IPS DF 19.7 (cell line): ENCODE measurements at regions not wholly inside any gene's neighbourhood (a gene's known extent, or its start where the extent isn't known, plus 50 kb on each side); places are given as distances from the start of the nearest gene placed in this dataset.
"Not testable (repeated sequence)": the region's sequence is repeated elsewhere in the genome, so short reads cannot be mapped to it uniquely, and the experiment has no call there.

ENCODE experiments used
- DNase-seq: peaks from one replicate; pipeline ENCODE4 v3.0.0-alpha.2; 2013; ENCODE audit warnings: low read depth, low spot score

DNA sequence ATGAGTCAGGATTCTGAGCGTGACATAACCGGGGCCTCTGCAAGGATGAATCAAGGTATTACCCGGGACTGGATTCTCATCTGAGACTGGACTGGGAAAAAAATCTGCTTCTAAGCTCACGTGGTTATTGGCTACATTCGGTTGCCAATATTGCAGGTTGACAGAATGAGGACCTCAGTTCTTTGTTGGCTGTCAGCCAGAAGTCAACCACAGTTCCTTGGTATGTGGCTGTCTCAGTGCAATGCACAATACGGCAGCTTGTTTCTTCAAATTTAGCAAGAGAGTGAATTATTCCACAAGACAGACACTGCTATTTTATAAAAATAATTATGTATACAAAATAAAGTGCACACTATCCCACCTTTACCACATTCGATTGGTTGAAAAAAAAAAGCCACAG is 424.2 kb downstream of the KLHL4 start:
- DNase-seq = no peak

DNA sequence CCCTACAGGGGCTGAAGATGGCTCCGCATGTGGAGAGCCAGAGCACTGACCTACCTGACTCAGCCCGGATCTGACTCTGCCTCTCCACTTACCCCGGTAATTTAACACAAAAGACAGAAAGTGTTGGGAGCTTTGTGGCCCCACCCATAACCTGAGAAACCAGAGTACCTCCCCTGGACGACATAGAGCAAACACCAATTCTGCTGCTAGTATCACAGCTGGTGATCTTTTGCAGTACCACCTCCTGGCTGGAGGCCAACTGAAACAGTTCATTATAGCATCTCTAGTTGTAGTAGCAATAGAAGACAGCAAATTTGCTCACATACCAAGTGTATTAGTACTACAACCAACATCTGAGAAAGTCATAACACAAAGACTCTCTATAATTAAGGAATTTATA is 443.9 kb downstream of the KLHL4 start:
- DNase-seq = no peak

DNA sequence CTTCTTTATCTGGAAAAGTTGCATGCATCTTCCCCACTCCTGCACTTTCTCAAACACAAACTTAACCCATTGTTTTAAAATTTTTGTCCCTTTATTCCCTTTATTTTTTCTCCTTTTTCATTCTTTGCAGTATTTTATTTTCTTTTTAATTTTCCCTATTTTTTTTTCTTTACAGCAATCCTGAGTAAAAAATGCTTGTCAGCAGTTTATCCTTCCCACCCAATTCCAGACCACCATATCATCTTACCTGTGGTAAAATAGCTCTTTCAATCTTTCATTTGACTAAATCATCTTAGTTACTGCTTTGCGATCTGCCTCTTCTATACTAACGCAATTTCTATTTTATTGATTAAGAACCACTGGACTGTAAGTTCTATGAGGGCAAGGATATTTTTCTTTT is 450.5 kb downstream of the KLHL4 start:
- DNase-seq = no peak

DNA sequence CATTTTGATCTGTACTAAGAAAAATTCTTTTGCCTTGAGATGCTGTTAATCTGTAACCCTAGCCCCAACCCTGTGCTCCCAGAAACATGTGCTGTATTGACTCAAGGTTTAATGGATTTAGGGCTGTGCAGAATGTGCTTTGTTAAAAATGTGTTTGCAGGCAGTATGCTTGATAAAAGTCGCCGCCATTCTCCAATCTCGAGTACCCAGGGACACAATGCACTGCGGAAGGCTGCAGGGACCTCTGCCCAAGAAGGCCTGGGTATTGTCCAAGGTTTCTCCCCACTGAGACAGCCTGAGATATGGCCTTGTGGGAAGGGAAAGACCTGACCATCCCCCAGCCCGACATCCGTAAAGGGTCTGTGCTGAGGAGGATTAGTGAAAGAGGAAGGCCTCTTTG is 454.5 kb downstream of the KLHL4 start:
- DNase-seq = not testable (repeated sequence)

DNA sequence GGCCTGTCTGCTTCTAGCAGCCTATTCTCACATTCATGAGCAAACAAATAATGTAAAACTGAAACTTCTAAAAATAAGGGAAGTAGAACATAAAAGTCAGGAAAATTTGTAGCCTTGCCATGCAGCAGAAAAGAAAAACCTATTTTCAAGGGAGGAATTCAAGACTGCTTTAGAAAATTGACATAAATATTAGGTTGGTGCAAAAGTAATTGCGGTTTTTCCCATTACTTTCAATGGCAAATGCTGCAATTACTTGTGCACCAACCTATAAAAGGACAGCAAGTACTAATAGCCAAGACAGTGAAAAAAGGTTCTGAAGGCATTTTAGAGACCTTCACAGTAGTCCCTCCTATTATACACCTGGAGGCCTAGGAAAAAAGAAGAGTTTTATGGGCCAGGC is 457.8 kb downstream of the KLHL4 start:
- DNase-seq = no peak

DNA sequence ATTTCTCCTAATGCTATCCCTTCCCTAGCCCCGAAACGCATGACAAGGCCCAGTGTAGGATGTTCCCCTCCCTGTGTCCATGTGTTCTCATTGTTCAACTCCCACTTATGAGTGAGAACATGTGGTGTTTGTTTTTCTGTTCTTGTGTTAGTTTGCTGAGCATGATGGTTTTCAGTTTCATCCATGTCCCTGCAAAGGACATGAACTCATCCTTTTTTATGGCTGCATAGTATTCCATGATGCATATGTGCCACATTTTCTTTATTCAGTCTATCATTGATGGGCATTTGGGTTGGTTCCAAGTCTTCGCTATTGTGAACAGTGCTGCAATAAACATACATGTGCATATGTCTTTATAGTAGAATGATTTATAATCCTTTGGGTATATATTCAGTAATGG is 490.3 kb downstream of the KLHL4 start:
- DNase-seq = not testable (repeated sequence)

DNA sequence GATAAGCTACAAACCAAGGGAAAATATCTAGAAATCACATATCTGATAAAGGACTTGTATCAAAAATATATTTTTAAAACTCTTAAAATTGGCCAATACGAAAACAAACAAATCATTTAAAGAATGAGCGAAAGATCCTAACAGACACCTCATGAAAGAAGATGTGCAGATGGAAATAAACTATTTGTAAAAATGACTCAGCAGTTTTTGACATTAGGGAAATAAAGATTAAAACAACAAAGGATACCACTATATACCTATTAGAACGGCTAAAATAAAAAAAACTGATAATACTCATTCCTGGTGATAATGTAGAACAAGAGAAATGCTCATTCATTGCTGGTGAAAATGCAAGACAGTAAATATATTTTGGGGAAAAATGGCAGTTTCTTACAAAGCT is 506.4 kb downstream of the KLHL4 start:
- no peak for DNase-seq

DNA sequence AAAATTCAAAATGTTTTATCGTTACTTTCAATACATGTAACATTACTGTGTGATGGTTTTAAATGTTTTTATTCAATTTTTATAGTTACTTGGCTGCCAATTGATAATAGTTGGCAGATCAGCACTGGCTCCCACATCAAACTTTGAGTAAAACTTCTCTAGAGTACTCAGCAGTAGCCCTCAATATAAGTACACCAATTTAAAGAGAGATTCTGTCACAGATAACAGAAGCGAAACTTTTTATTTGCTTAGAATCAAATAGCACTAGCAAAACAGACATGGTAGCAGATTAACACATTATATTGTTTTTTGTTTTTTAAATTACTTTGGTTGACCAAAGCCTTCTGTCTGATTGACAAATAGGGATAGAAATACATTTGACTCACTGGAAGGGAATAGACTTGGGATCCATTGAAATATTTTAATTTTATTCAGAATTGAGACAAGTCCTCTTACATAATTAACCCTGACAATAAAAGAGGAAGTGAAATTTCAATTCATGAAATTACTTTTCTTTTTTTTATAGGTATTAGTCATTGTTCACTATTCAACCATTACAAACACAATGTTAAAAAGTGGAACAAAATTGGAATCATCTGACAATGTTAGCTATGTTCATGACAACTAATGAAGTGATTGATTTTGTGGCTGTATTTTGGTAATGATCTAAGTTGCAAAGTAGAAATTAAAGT is 554.9 kb downstream of the KLHL4 start:
- DNase-seq = no peak

DNA sequence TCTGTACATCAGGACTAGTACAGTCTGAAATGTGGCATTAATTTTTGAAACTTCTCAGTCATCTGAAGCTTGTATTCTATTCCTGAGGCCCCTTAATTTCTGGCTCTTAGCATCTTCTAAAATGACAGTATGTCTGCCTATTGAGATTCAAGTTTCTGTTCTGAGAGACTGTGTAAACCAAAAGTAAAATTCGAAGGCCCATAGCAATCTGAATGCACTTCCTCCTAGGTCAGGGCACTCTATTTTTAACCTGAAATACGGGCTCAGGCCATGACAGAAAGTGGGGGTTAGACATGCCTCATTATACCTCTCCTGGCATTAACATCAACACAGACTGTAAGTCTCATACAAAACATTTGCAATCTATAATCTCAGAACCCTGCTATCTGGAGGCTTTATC is 584.4 kb downstream of the KLHL4 start:
- DNase-seq = no peak

DNA sequence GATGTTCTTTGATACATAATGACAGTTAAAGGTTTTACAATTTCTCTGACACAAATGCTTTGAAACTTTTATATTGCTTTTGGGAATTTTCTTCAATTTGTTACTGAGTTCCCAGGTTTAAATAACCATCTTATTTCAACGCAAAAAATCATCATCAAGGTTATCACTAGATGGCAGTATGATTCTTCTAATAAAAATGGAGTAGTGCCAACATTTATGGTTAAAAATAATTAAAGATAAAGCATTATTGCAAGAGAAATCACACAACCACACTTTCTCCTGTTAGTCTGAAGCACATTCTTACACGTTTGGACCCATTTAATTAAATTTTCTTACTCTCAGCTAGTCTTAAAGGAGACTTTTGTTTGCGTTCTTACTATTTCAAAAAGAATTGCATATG is 611.3 kb upstream of the CPXCR1 start:
- no peak for DNase-seq

DNA sequence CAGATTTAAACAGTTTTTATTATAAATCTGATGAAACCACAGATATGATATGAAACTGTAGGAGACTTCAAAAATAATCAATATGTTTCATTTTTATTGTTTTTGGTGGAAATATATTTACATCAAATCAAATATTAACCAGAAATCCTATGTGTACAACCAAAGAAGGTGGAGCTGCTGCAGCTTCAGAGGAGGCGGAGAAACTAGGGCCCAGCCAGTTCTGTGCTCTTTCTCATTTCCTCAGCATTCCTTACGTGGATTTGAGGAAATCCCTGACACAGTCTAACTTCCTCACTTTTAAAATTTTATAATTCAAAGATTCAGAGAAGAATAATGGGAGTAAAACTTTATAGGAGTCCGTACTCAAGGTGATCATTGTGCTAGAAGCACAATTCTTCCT is 610.7 kb upstream of the CPXCR1 start:
- no peak for DNase-seq

DNA sequence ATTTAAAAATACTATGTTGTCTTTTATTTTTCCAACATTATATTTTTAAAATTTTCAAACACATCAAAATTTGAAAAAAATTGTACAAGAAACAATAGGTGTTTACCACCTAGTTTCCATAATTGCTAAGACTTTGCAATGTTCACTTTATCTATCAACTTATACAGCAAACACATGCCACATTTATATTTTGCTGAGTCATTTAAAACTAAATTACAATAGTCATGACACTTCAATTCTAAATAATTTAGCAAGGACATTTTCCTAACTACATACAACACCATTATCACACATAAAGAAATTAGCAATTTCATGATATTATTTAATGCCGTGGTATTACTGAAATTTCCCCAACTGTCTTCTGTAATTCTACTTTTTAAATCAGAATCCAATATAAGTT is 600.4 kb upstream of the CPXCR1 start:
- DNase-seq = no peak

DNA sequence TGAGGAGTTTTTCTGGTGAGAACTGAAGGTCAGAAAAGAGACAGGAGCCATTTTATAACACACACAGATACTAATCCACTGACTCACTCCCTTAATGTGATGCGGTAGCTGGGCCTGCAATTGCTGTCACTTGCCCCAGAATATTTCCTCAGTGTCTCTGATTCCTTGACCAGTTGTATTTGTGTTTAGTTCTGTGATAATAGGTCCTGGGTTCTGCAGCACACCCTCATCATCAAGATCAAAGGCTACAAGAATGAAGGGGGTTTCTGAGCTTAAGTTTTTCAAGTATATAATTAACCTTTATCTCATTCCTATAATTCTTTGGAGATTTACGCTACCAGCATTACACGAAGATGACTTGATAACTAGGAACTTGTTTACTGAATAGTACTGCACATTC is 576.5 kb upstream of the CPXCR1 start:
- DNase-seq = no peak

DNA sequence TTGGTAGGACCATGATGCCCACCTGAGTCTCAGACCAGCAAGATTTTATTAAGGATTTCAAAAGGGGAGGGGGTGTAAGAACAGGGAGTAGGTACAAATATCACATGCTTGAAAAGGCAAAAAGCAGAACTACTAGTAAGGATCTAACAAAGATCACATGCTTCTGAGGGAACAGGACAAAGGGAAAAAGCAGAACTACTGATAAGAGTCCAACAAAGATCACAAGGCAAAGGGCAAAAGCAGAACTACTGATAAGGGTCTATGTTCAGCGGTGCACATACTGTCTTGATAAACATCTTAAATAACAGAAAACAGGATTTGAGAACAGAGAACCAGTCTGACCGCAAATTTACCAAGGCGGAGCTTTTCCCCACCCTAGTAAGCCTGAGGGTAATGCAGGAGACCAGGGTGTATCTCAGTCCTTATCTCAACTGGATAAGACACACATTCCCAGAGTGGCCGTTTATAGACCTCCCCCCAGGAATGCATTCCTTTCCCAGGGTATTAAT is 573.0 kb upstream of the CPXCR1 start:
- not testable (repeated sequence) for DNase-seq

DNA sequence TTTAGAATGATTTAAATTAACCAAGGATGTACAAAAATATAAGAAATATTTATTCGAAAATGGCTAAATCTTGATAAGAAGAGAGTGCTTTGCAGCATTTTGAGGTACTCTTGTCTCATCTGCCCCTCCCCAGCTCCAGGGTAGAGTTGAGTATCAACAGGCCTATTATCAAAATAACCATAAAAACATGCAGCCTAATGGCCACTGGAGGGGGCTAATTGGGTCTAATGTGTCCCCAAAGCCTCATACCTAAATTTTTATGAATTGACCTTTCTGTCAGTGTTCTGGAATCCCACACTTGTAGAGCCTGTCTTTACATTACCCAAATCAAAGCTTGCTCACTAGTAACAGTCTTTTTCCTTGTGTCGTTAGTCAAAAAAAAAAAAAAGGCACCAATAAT is 544.9 kb upstream of the CPXCR1 start:
- no peak for DNase-seq

DNA sequence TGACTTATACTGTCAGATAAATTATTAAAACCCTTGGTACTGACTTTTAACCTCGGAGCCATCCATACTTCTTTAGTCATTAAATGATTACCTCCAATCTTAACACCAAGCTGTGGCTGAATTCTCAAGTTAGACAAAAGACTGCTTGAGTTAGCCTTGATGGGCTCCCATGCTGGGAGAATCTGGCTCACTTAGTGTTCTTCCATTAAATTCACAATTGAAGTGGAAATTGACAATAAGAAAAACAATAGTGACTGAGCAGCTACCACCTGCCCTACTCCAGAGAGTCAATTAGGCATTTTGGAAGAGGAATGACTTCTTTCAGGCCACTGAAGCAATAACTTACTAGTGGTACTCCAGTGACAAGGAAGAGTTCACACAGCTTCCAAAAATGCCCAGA is 503.0 kb upstream of the CPXCR1 start:
- DNase-seq = peak; percentile 5

DNA sequence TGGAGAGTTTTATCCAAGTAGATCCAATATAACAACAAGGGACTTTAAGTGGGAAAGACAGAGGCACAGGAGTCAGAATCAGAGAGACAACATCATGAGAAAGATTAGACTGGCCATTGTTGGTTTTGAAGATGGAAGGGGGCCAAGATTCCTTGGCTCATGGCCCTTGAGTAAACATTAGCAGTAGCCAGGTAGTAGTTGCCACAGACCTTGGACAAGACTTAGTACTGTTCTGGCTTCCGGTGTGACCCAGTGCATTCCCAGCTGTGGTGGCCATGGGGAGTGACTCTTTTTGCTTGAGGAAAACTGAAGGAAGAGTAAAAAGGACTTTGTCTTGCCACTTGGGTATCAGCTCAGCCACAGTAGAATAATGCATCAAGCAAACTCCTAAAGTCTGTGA is 462.2 kb upstream of the CPXCR1 start:
- no peak for DNase-seq

DNA sequence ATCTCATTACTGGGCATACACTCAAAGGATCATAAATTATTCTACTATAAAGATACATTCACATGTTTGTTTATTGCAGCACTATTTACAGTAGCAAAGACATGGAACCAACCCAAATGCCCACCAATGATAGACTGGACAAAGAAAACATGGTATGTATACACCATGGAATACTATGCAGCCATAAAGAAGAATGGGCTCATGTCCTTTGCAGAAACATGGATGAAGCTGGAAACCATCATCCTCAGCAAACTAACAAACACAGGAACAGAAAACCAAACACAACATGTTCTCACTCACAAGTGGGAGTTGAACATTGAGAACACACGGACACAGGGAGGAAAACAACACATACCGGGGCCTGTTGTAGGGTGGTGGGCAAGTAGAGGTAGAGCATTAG is 433.1 kb upstream of the CPXCR1 start:
- not testable (repeated sequence) for DNase-seq

DNA sequence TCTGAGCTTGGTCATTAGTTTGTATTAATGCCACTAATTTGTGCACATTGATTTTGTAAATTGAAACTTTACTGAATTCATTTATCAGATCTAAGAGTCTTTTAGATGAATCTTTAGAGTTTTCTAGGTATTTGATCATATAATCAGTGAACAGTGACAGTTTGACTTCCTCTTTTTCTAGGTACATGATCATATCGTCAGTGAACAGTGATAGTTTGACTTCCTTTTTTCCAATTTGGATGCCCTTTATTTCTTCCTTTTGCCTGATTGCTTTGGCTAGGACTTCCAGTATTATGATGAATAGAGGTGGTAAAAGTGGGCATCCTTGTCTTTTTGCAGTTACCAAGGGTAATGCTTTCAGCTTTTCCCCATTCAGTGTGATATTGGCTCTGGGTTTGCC is 421.4 kb upstream of the CPXCR1 start:
- DNase-seq = no peak

DNA sequence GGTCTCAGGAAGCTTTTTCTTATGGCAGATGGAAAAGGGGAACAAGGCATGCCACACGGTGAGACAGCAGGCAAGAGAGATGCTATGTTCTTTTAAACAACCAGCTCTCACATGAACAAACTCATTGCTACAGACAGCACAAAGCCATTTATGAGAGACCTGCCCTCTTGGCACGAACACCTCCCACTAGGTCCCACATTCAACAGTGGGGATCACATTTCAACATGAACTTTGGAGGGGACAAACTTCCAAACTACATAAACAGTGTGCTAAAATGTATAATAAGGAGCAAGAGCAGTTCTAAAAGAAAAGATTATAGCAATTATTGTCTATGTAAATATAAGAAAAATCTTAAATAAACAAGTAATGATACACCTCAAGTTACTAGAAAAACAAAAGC is 391.8 kb upstream of the CPXCR1 start:
- no peak for DNase-seq

DNA sequence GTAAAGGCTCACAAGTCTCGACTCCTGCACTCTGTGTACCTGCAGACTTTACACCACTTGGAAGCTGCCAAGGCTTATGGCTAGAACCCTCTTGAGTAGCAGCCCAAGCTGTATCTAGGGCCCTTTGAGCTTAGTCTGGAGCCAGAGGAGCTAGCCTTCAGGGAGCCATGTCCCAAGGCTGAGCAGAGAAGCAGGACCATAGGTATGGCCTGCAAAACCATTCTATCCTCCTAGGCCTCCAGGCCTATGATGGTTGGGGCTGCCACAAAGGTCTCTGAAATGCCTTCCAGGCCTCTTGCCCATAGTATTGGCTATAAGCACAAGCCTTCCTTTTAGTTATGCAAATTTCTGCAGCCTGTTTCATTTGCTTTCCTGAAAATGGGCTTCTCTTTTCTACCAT is 380.7 kb upstream of the CPXCR1 start:
- no peak for DNase-seq

DNA sequence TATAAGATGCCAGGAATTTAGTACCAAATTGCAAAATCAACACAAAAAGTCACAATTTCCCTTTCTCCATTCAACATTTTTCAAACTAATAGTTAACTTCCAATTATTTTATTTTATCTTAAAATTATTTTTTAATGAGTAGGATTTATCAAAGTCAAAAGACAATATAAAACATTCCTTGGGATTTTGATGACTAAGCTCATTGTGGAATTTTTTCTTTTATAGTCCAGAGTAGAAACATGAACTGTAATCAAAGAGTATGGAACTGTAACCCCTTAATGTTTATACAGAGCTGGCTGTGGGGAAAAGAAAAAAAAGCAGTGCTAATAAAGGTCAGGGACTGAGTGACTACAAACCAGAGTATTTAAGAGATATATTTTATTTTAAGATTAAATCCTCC is 368.6 kb upstream of the CPXCR1 start:
- no peak for DNase-seq

DNA sequence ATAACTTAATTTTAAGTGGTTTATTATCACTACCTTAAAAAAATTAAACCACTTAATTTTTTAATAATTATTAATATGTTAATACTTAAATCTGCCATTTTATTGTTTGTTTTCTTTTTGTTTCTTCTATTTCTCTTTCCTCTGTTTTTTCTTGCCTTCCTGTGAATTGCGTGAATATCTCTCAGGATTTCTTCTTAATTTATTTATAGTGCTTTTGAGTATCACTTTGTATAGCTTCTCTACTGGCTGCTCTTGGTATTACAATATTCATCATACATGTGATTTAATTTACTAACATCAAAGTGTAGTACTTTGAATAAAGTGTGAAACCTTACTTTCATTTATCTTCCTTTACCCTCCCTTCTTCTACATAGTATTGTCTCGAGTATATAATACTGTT is 349.5 kb upstream of the CPXCR1 start:
- DNase-seq = no peak

DNA sequence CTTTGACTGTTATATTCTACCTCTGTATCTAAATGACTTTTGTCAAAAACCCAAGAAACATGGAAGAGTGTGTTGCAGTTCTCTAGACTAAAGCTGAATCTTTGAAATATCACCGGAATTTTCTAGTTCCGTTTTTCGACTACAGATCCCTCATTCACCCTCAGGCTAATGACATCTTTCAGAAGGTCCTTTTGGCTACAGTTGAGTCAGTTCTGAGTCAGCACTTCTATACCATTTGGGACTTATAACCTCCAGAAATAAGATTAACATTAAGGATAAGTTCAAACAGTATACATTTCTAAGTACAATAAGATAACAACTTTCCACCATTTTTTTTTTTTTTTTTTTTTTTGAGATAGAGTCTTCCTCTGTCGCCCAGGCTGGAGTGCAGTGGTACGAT is 331.0 kb upstream of the CPXCR1 start:
- DNase-seq = no peak
